Activated T-cell treated with anti-CD3 and anti-CD28 coated beads for 48 hours (primary cell): ENCODE measurements at regions not wholly inside any gene's neighbourhood (a gene's known extent, or its start where the extent isn't known, plus 50 kb on each side); places are given as distances from the start of the nearest gene placed in this dataset.
"Not testable (repeated sequence)": the region's sequence is repeated elsewhere in the genome, so short reads cannot be mapped to it uniquely, and the experiment has no call there.

Experiments used
- DNase-seq: peaks from one replicate; pipeline ENCODE4 v3.0.0-alpha.2; 2020; ENCODE audit warnings: low read depth

- DNase-seq: no peak
Measured at GRCh38 chr1:189036628-189037027, 1441.0 kb downstream of the BRINP3 start.

DNA sequence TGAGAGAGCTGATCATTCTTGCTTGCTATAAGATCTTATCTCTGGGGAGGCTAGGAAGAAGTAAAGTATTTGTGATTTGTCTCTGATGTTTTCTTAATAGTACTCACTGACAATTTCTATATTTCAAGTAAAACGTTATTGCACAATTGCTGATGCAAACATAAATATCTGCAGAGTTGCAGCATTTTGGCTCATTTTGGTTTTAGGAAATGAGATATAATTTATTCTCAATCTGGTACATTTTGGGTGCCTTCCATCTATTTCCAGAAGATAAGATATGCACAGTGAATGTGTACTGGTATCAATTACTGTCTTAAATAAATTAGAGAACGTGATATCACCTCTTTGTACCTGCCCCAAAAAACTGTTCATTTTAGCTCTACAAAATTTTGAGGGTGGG, 1431.5 kb downstream of the BRINP3 start:
- DNase-seq: no peak

DNA sequence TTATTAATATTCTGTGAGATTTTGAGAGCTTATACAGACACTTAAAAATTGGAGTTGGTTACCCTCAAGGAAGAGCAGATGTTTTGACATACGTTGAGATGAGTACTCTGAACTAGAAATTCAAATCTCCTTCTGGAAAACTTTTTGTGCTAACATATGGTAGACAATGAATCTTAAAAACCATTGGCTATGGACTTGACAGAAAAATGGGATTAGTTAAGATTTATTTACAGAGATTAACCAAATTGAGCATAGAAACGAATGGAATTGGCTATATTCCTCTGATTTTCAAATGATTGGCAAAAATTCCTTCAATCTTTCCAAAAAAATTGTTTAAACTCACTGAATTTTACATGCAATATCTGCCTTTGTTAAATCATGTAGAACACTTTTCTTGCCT, 1392.9 kb downstream of the BRINP3 start:
- no peak for DNase-seq

DNA sequence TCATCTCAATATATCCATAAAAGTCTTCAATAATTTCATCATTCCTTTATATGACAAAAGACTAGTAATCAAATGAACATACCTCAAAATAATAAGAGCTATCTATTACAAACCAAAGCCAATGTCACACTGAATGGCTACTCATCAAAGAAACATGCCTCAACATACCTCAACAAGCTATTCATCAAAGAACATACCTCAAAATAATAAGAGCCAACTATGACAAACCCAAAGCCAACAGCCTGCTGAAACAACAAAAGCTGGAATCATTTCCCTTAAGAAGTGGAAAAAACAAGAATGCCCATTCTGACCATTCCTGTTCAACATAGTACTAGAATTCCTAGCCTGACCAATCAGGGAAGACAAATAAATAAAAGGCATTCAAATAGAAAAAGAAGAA, 1373.7 kb downstream of the BRINP3 start:
- DNase-seq: no peak

GRCh38 chr1:189117072-189117770, 1360.4 kb downstream of the BRINP3 start:
- DNase-seq: no peak

- no peak for DNase-seq
Measured at GRCh38 chr1:189121941-189122340, 1355.7 kb downstream of the BRINP3 start.

DNA sequence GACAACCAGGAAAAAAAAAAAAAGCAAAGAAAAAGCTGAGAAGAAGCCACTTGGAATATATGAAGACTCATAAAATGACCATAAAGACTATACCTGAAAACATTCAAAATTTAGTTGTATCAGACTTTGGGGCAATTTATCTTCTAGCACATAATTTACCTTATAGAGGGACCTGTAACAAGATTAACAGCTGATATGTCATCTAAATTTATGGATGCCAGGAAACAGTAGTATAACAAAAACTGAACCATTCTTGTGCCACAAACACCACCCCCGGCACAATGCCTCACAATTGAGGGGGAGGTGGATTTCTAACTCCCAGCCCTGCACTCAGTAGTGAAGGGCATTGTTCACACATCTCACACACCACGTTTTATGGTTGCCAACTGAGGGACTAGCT, 1352.0 kb downstream of the BRINP3 start:
- no peak for DNase-seq

DNA sequence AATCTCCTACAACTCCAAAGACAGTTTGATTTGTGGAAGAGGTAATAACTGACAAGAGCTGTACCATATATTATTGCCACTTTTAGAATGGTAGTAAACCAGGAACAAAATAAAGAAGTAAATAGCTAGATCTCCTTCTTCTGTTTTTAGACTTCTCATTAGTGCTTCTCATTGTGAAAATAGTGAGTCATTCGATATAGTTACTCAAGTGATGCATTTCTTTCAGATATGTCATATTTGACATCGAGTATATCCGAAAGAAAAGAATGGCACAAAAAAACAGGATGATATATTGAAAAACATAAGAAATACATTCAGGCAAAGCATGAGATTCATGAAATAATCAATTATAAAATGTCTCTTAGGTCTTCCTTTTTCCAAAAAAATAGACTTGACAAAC, 1346.1 kb downstream of the BRINP3 start:
- no peak for DNase-seq

GRCh38 chr1:189139748-189140147, 1337.9 kb downstream of the BRINP3 start:
- DNase-seq: not testable (repeated sequence)

DNA sequence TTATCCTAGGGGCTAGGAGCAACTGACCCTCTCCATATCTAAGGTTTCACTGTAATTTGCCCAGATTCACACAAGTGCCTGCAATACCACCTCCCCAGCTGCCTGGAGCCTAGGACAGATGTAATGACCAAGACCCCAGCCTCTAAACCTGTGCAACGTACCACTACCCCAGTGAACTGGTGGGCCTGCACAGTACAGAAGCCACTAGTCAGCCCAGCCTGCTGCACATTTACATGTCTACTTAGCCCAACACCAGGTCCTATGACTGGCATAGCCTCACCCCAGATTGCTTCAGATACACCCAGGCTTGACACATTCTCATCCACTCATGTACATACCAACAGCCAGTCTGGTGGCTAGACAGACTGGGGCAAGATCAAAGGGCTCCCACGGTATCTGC, 1336.6 kb downstream of the BRINP3 start:
- no peak for DNase-seq

- DNase-seq: no peak
Measured at GRCh38 chr1:189149547-189150375, 1327.9 kb downstream of the BRINP3 start.

GRCh38 chr1:189150624-189151023, 1327.0 kb downstream of the BRINP3 start:
- no peak for DNase-seq

DNA sequence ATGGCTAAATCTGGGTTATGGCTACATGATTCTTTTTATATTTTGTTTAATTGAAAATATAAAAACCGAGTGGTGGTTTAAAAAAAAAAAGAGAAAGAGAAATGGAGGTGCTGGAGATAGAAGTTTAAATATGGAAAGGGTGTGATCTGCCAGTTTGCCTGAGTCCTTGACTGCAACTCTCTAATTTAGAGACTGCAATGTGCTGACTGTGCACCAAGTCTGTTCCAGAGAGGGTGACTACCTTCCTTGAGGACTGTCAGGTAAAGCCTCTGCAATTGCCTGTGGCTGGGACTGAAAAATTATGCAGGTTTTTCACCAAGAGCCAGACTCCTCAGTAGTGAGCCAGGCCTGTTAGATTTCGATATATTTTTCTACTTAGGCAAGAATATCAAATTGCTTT, 1326.3 kb downstream of the BRINP3 start:
- DNase-seq: no peak

DNA sequence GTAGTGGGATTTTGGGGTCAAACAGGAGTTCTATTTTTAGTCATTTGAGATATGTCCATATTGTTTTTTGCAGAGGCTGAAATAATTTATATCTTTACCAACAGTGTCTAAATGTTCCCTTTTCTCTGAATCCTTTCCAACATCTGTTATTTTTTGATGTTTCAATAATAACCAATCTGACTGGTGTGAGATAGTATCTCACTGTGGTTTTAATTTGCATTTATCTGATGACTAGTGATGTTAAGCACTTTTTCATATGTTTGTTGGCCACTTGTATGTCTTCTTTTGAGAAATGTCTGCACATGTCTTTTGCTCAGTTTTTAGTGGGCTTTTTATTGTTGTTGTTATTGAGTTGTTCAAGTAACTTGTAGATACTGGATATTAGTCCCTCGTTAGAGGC, 1325.0 kb downstream of the BRINP3 start:
- DNase-seq: no peak

GRCh38 chr1:189158155-189158554, 1319.5 kb downstream of the BRINP3 start:
- no peak for DNase-seq

- no peak for DNase-seq
Measured at GRCh38 chr1:189175889-189176288, 1301.8 kb downstream of the BRINP3 start.

DNA sequence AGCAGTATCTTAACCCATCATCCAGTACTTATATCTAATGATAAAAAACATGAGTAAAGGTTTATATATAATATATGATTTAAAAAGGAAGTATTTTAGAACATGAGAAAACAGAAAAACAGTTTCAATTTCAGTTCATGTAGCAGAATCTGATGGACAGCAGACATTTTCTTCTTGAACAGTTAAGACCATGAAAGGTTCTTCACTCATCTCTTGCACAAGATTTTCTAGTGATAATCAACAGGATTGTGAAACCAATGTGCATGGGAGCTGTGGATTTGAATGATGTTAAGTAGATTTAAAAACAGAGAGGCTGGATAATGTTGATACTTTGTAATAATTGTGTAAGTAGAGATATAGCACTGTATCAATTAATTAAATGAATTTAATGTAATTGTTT, 1297.6 kb downstream of the BRINP3 start:
- DNase-seq: no peak

DNA sequence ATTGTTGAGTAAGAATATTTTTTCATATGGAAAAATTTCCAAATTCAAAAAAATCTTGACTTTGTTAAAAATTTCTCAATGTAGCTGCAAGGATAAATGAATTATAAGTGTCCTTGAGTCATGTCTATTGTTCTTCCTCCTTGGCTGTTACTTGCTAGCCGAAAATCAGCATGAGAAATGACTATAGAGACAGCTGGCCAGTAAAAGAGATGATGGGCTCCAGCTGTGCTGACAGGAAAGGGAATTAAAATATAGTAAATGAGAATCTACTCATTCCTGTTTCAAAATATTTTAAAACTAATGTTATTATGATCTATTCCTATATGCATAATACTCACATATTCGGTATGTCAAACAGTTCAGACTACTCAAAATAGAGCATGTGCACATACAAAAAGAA, 1292.6 kb downstream of the BRINP3 start:
- no peak for DNase-seq

GRCh38 chr1:189192741-189193520, 1284.7 kb downstream of the BRINP3 start:
- DNase-seq: no peak

GRCh38 chr1:189205863-189206262, 1271.8 kb downstream of the BRINP3 start:
- no peak for DNase-seq

DNA sequence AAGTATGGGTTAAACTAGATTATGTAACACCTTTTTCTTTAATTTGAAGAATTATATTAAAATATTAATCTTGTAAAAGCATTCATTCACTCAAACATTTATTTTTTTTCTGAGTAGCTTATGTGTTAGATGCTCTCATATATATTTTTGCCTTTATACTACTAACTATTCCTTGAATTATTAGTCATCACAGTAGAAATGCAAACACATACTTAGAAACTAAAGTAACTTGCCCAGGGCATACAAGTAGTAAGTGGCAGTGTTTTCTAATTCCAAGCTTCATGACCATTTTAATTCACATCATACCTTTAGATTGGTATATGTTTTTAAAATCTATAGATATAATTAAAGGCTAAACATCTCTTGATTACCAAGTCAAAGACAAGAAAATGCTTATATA, 1271.0 kb downstream of the BRINP3 start:
- DNase-seq: no peak

DNA sequence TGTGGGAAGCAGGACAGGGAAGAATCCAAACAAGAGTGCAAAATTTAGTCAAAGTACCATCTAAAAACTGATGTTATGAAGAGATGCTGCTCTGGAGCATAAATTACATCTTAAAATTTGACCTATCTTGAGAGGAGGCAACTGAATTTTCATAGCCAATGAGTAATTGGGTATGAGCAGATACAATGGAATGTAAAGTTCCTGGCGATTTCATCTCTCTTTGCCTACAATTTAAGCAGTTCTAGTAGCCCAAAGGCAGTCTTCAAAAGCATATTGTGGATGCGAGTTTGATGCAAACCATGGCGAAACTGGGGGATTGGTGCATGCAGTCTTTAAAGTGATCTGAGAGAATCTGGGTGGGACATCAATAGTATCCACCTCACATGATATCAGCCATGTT, 1265.9 kb downstream of the BRINP3 start:
- no peak for DNase-seq

DNA sequence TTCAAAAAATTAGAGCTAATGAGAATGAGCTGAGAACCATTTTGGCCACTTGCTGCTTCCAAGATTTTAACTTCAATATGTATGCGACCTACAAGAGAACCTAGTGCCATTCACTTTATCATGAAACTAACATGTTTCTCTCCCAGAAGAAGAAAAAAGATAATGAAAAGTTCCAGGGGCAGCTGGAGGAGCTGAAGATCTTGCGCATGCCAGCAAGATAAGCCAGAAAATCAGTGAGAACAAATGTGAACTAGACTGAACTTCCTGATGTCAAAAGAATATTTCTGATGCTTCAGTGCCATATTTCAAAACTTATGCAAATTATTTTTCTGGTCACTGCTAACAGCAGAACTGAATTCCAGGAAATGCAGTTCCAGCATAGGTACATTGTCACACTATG, 1265.1 kb downstream of the BRINP3 start:
- no peak for DNase-seq
